ENCODE measurements at regions not wholly inside any gene's neighbourhood (a gene's known extent, or its start where the extent isn't known, plus 50 kb on each side); places are given as distances from the start of the nearest gene placed in this dataset.

GRCh38 chr2:5315041-5315440 lies 377.1 kb upstream of the SOX11 start:
- TF ChIP-seq, protein P1, sequence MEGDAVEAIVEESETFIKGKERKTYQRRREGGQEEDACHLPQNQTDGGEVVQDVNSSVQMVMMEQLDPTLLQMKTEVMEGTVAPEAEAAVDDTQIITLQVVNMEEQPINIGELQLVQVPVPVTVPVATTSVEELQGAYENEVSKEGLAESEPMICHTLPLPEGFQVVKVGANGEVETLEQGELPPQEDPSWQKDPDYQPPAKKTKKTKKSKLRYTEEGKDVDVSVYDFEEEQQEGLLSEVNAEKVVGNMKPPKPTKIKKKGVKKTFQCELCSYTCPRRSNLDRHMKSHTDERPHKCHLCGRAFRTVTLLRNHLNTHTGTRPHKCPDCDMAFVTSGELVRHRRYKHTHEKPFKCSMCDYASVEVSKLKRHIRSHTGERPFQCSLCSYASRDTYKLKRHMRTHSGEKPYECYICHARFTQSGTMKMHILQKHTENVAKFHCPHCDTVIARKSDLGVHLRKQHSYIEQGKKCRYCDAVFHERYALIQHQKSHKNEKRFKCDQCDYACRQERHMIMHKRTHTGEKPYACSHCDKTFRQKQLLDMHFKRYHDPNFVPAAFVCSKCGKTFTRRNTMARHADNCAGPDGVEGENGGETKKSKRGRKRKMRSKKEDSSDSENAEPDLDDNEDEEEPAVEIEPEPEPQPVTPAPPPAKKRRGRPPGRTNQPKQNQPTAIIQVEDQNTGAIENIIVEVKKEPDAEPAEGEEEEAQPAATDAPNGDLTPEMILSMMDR (conservative IDR thresholded peaks at IDR 0.05; ENCODE audit: low read length): no peak
- TF ChIP-seq EZH2phosphoT487 (IDR thresholded peaks at IDR 0.05; ENCODE audit: borderline replicate concordance): no peak
